ENCODE measurements at regions not wholly inside any gene's neighbourhood (a gene's known extent, or its start where the extent isn't known, plus 50 kb on each side); places are given as distances from the start of the nearest gene placed in this dataset.

GRCh38 chr4:155566354-155566753 lies 100.3 kb upstream of the GUCY1A1 start:
- intact Hi-C loops (cut with DNase I, micrococcal nuclease), result no loop called here
- no peaks in the 10 kb centered on the region for H3K4me1 ChIP-seq (ENCODE audit: low read depth)
- no peak for TF ChIP-seq CTCF (IDR thresholded peaks at IDR 0.05)
- no peaks in the 10 kb centered on the region for H3K9me3 ChIP-seq
- ATAC-seq (no peak), DNase-seq (no peak)
- no peaks in the 10 kb centered on the region for H3K36me3 ChIP-seq (ENCODE audit: low read depth)
- no peak overlapping the region for H3K4me3 ChIP-seq

GRCh38 chr4:155565776-155566175 lies 100.9 kb upstream of the GUCY1A1 start:
- H3K9me3 ChIP-seq, result no peaks in the 10 kb centered on the region
- intact Hi-C loops (cut with DNase I, micrococcal nuclease), result no loop called here
- DNase-seq, result no peak
- no peak for TF ChIP-seq CTCF (IDR thresholded peaks at IDR 0.05)
- H3K4me1 ChIP-seq (ENCODE audit: low read depth), result no peaks in the 10 kb centered on the region
- no peak overlapping the region for H3K4me3 ChIP-seq
- H3K36me3 ChIP-seq (ENCODE audit: low read depth), result no peaks in the 10 kb centered on the region
- ATAC-seq, result no peak

GRCh38 chr4:155565330-155565729 lies 101.3 kb upstream of the GUCY1A1 start:
- Histone ChIP-seq H3K4me1 (ENCODE audit: low read depth) (no peaks in the 10 kb centered on the region), H3K36me3 (ENCODE audit: low read depth) (no peaks in the 10 kb centered on the region), H3K9me3 (no peaks in the 10 kb centered on the region), H3K4me3 (no peak overlapping the region)
- DNase-seq, result no peak
- intact Hi-C loops (cut with DNase I, micrococcal nuclease), result no loop called here
- no peak for TF ChIP-seq CTCF (IDR thresholded peaks at IDR 0.05)
- ATAC-seq, result no peak

- DNase-seq, result no peak
Measured at GRCh38 chr4:155564880-155565279, 101.8 kb upstream of the GUCY1A1 start.

GRCh38 chr4:155564086-155564485 lies 102.6 kb upstream of the GUCY1A1 start:
- Histone ChIP-seq H3K4me3 (no peak overlapping the region), H3K9me3 (no peaks in the 10 kb centered on the region), H3K36me3 (ENCODE audit: low read depth) (no peaks in the 10 kb centered on the region), H3K4me1 (ENCODE audit: low read depth) (no peaks in the 10 kb centered on the region)
- TF ChIP-seq CTCF (IDR thresholded peaks at IDR 0.05), result no peak
- DNase-seq, result no peak
- intact Hi-C loops (cut with DNase I, micrococcal nuclease), result no loop called here
- no peak for ATAC-seq

More at GRCh38 chr4:155564880-155565279, 101.8 kb upstream of the GUCY1A1 start:
- no peaks in the 10 kb centered on the region for H3K4me1 ChIP-seq (ENCODE audit: low read depth)
- TF ChIP-seq CTCF (IDR thresholded peaks at IDR 0.05), result no peak
- intact Hi-C loops (cut with DNase I, micrococcal nuclease), result no loop called here
- no peak overlapping the region for H3K4me3 ChIP-seq
- no peaks in the 10 kb centered on the region for H3K9me3 ChIP-seq
- ATAC-seq, result no peak
- H3K36me3 ChIP-seq (ENCODE audit: low read depth), result no peaks in the 10 kb centered on the region

GRCh38 chr4:155559915-155560314 lies 106.7 kb upstream of the GUCY1A1 start:
- TF ChIP-seq CTCF (IDR thresholded peaks at IDR 0.05), result no peak
- Histone ChIP-seq H3K36me3 (ENCODE audit: low read depth) (no peaks in the 10 kb centered on the region), H3K9me3 (no peaks in the 10 kb centered on the region), H3K4me1 (ENCODE audit: low read depth) (no peaks in the 10 kb centered on the region), H3K4me3 (no peak overlapping the region)
- ATAC-seq (no peak), DNase-seq (no peak)
- intact Hi-C loops (cut with DNase I, micrococcal nuclease), result no loop called here

Measured in mucosa of descending colon (tissue), 3 donors.